PC-3 (cell line): ENCODE measurements at regions not wholly inside any gene's neighbourhood (a gene's known extent, or its start where the extent isn't known, plus 50 kb on each side); places are given as distances from the start of the nearest gene placed in this dataset.

ENCODE experiments used
- ATAC-seq: fragments of 200-7000 bp; cut with Tn5 transposase; 2 replicates; pipeline ENCODE4 v1.9.1; 2020; ENCODE audit warnings: mild to moderate bottlenecking, moderate library complexity
- BruUV-seq: library from RNA; stranded (reverse); fragments of 400-500 nt; replicated peaks from 2 replicates; lab custom pipeline; 2021; lab: Mats Ljungman, UMichigan
- CTCF ChIA-PET: fragments of 300-600 bp; sonication (Branson Sonifier 250); formaldehyde crosslinking; loops from one replicate; lab custom pipeline; 2022; ENCODE audit warnings: antibody characterized with exemption; lab: Charles Lee
- POLR2A ChIA-PET: fragments of 300-600 bp; sonication (Branson Sonifier 250); formaldehyde crosslinking; loops from one replicate; lab custom pipeline; 2022; ENCODE audit warnings: antibody characterized with exemption; ENCODE audit not compliant: unreplicated experiment; lab: Charles Lee
- DNase-seq: peaks from one replicate; pipeline ENCODE4 v3.0.0-alpha.2; 2015
- H2AFZ ChIP-seq: fragments of 300-600 bp; sonication (generic); 2 replicates; pipeline ENCODE4 v1.6.0; 2016; ENCODE audit warnings: antibody characterized with exemption, low read length
- H3F3A ChIP-seq: fragments of 300-600 bp; sonication (generic); one replicate; pipeline ENCODE4 v1.6.0; 2017; ENCODE audit warnings: antibody characterized with exemption, low read length, control low read depth, mild to moderate bottlenecking; ENCODE audit not compliant: unreplicated experiment
- H3K27ac ChIP-seq: fragments of 300-600 bp; sonication (generic); 2 replicates; pipeline ENCODE4 v1.5.1; 2016; ENCODE audit warnings: mild to moderate bottlenecking, low read length
- H3K27me3 ChIP-seq: fragments of 300-600 bp; sonication (generic); 2 replicates; pipeline ENCODE4 v1.6.1; 2016; ENCODE audit warnings: low read length, mixed read lengths
- H3K36me3 ChIP-seq: fragments of 300-600 bp; sonication (generic); 2 replicates; pipeline ENCODE4 v1.6.1; 2016; ENCODE audit warnings: low read depth, mixed run types, low read length, mixed read lengths
- H3K4me1 ChIP-seq: fragments of 300-600 bp; sonication (generic); 2 replicates; pipeline ENCODE4 v1.5.1; 2016; ENCODE audit warnings: low read length; ENCODE audit not compliant: insufficient read depth
- H3K4me2 ChIP-seq: fragments of 300-600 bp; sonication (generic); 2 replicates; pipeline ENCODE4 v1.6.0; 2016; ENCODE audit warnings: low read length
- H3K4me3 ChIP-seq: fragments of 300-600 bp; sonication (generic); 2 replicates; pipeline ENCODE4 v1.5.1; 2016; ENCODE audit warnings: mild to moderate bottlenecking, low read length, mixed read lengths
- H3K79me2 ChIP-seq: fragments of 300-600 bp; sonication (generic); 2 replicates; pipeline ENCODE4 v1.6.1; 2017; ENCODE audit warnings: low read length, mixed read lengths
- H3K9ac ChIP-seq: fragments of 300-600 bp; sonication (generic); 2 replicates; pipeline ENCODE4 v1.6.0; 2016; ENCODE audit warnings: mild to moderate bottlenecking, low read length
- H3K9me2 ChIP-seq: fragments of 300-600 bp; sonication (generic); replicated peaks from 2 replicates; pipeline ENCODE4 v1.6.1; 2016; ENCODE audit warnings: mixed run types, low read length, mixed read lengths
- H3K9me3 ChIP-seq: fragments of 300-600 bp; sonication (generic); 2 replicates; pipeline ENCODE4 v1.6.1; 2016; ENCODE audit warnings: low read length, mixed read lengths
- H4K20me1 ChIP-seq: fragments of 300-600 bp; sonication (generic); 2 replicates; pipeline ENCODE4 v1.6.1; 2016; ENCODE audit warnings: low read length, mixed read lengths
- CTCF ChIP-seq: fragments of 300-600 bp; sonication (generic); conservative IDR thresholded peaks from 2 replicates; pipeline ENCODE4 v1.5.1; 2017; ENCODE audit warnings: antibody characterized with exemption, low read depth, mild to moderate bottlenecking, low read length
- EZH2 ChIP-seq: fragments of 300-600 bp; sonication (generic); IDR thresholded peaks from one replicate; pipeline ENCODE4 v1.6.1; 2017; ENCODE audit warnings: antibody characterized with exemption, mild to moderate bottlenecking, low read length; ENCODE audit not compliant: unreplicated experiment
- EZH2phosphoT487 ChIP-seq: fragments of 300-600 bp; sonication (generic); IDR thresholded peaks from 2 replicates; pipeline ENCODE4 v1.6.1; 2018; ENCODE audit warnings: mild to moderate bottlenecking, antibody characterized with exemption, low read length, borderline replicate concordance
- intact Hi-C: fragments of 100-400 bp; cut with micrococcal nuclease; formaldehyde crosslinking; loops from 2 replicates; pipeline ENCODE4 v1.9.0; 2023

GRCh38 chr7:155996718-155997280 lies 184.5 kb upstream of the SHH start:
- H3K9me3 ChIP-seq = no peaks in the 10 kb centered on the region
- intact Hi-C loops = no loop called here
- no peak overlapping the region for H3K4me3 ChIP-seq
- no peak overlapping the region for H3K27ac ChIP-seq
- ChIA-PET POLR2A (no interaction called here), CTCF (no interaction called here)
- no peak overlapping the region for H2AFZ ChIP-seq
- no peaks in the 10 kb centered on the region for H3K9me2 ChIP-seq
- ATAC-seq (peak; percentile 45), DNase-seq (no peak)
- H3K36me3 ChIP-seq = no peaks in the 10 kb centered on the region
- TF ChIP-seq EZH2 = no peak
- TF ChIP-seq CTCF = no peak
- TF ChIP-seq EZH2phosphoT487 = no peak
- no TSS peak for BruUV-seq
- no peaks in the 10 kb centered on the region for H3F3A ChIP-seq
- H4K20me1 ChIP-seq = no peaks in the 10 kb centered on the region
- H3K27me3 ChIP-seq = 0 out of 2 replicates have a peak, but pooled peaks cover 3% of the 10 kb centered on the region
- no peaks in the 10 kb centered on the region for H3K4me1 ChIP-seq
- H3K79me2 ChIP-seq = no peaks in the 10 kb centered on the region
- no peak overlapping the region for H3K9ac ChIP-seq
- H3K4me2 ChIP-seq = no peak overlapping the region

- ATAC-seq = no peak
These were observed 182.9 kb upstream of the SHH start for GRCh38 chr7:155995183-155995612.

More at GRCh38 chr7:155995183-155995612, 182.9 kb upstream of the SHH start:
- CTCF ChIA-PET = no interaction called here
- no peaks in the 10 kb centered on the region for H3F3A ChIP-seq
- H4K20me1 ChIP-seq = no peaks in the 10 kb centered on the region
- intact Hi-C loops = no loop called here
- no peaks in the 10 kb centered on the region for H3K79me2 ChIP-seq
- H3K27me3 ChIP-seq = 0 out of 2 replicates have a peak, but pooled peaks cover 3% of the 10 kb centered on the region
- DNase-seq = no peak
- TF ChIP-seq EZH2 (no peak), EZH2phosphoT487 (no peak), CTCF (no peak)
- H3K27ac ChIP-seq = no peak overlapping the region
- no peak overlapping the region for H3K9ac ChIP-seq
- H3K4me1 ChIP-seq = no peaks in the 10 kb centered on the region
- H3K9me2 ChIP-seq = no peaks in the 10 kb centered on the region
- H3K4me3 ChIP-seq = no peak overlapping the region
- no peak overlapping the region for H3K4me2 ChIP-seq
- BruUV-seq = no TSS peak
- H3K36me3 ChIP-seq = no peaks in the 10 kb centered on the region
- no peaks in the 10 kb centered on the region for H3K9me3 ChIP-seq
- no peak overlapping the region for H2AFZ ChIP-seq
- POLR2A ChIA-PET = no interaction called here
